Neural cell (in vitro differentiated cells): ENCODE measurements at regions not wholly inside any gene's neighbourhood (a gene's known extent, or its start where the extent isn't known, plus 50 kb on each side); places are given as distances from the start of the nearest gene placed in this dataset.

ENCODE experiments used
- EZH2 ChIP-seq: fragments of 200-600, 300-800 bp; shearing (Covaris generic), sonication (generic); IDR thresholded peaks from 2 replicates; pipeline ENCODE4 v1.6.1; 2014; ENCODE audit warnings: antibody characterized with exemption, low read length, borderline replicate concordance, mild to moderate bottlenecking; ENCODE audit not compliant: insufficient read depth, poor library complexity, severe bottlenecking
- RAD21 ChIP-seq: fragments of 450-650 bp; conservative IDR thresholded peaks from 2 replicates; pipeline ENCODE4 v1.6.1; 2014; ENCODE audit warnings: antibody characterized with exemption, mild to moderate bottlenecking, moderate library complexity
- TF ChIP-seq, protein P1 (sequence below): fragments of 450-650 bp; IDR thresholded peaks from 2 replicates; pipeline ENCODE4 v1.5.1; 2014; ENCODE audit warnings: antibody characterized with exemption, mild to moderate bottlenecking, moderate library complexity; ENCODE audit not compliant: poor library complexity, severe bottlenecking

GRCh38 chr17:36743130-36743529, 141.7 kb downstream of the MRM1 start:
- TF ChIP-seq, protein P1, sequence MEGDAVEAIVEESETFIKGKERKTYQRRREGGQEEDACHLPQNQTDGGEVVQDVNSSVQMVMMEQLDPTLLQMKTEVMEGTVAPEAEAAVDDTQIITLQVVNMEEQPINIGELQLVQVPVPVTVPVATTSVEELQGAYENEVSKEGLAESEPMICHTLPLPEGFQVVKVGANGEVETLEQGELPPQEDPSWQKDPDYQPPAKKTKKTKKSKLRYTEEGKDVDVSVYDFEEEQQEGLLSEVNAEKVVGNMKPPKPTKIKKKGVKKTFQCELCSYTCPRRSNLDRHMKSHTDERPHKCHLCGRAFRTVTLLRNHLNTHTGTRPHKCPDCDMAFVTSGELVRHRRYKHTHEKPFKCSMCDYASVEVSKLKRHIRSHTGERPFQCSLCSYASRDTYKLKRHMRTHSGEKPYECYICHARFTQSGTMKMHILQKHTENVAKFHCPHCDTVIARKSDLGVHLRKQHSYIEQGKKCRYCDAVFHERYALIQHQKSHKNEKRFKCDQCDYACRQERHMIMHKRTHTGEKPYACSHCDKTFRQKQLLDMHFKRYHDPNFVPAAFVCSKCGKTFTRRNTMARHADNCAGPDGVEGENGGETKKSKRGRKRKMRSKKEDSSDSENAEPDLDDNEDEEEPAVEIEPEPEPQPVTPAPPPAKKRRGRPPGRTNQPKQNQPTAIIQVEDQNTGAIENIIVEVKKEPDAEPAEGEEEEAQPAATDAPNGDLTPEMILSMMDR, result no peak
- no peak for TF ChIP-seq EZH2
- no peak for TF ChIP-seq RAD21
